Neural progenitor cell (in vitro differentiated cells): ENCODE measurements at regions not wholly inside any gene's neighbourhood (a gene's known extent, or its start where the extent isn't known, plus 50 kb on each side); places are given as distances from the start of the nearest gene placed in this dataset.

Experiments
- DNase-seq: peaks from one replicate; pipeline ENCODE4 v3.0.0-alpha.2; 2016; ENCODE audit warnings: low spot score
- H2AFZ ChIP-seq: fragments of 200-600 bp; sonication (generic); replicated peaks from 2 replicates; pipeline ENCODE4 v1.6.1; 2016; ENCODE audit warnings: antibody characterized with exemption
- H3F3A ChIP-seq: fragments of 200-600 bp; sonication (generic); 2 replicates; pipeline ENCODE4 v1.6.1; 2016; ENCODE audit warnings: antibody characterized with exemption, low read depth
- H3K27ac ChIP-seq: fragments of 200-600 bp; sonication (generic); 2 replicates; pipeline ENCODE4 v1.5.1; 2016; ENCODE audit warnings: mild to moderate bottlenecking
- H3K27me3 ChIP-seq: fragments of 200-600 bp; sonication (generic); 2 replicates; pipeline ENCODE4 v1.6.1; 2016; ENCODE audit warnings: mild to moderate bottlenecking, moderate library complexity
- H3K36me3 ChIP-seq: fragments of 200-600 bp; sonication (generic); 2 replicates; pipeline ENCODE4 v1.5.1; 2016
- H3K4me1 ChIP-seq: fragments of 200-600 bp; sonication (generic); 2 replicates; pipeline ENCODE4 v1.6.1; 2016; ENCODE audit warnings: mixed run types
- H3K4me2 ChIP-seq: fragments of 200-600 bp; sonication (generic); 2 replicates; pipeline ENCODE4 v1.6.1; 2016
- H3K4me3 ChIP-seq: fragments of 200-600 bp; sonication (generic); 2 replicates; pipeline ENCODE4 v1.5.1; 2016
- H3K79me2 ChIP-seq: fragments of 200-600 bp; sonication (generic); 2 replicates; pipeline ENCODE4 v1.6.1; 2016; ENCODE audit warnings: low read depth
- H3K9ac ChIP-seq: fragments of 200-600 bp; sonication (generic); 2 replicates; pipeline ENCODE4 v1.6.1; 2016
- H3K9me3 ChIP-seq: fragments of 200-600 bp; sonication (generic); 2 replicates; pipeline ENCODE4 v1.5.1; 2016; ENCODE audit warnings: low read depth
- H4K20me1 ChIP-seq: fragments of 200-600 bp; sonication (generic); 2 replicates; pipeline ENCODE4 v1.6.1; 2016; ENCODE audit warnings: low read depth
- H3K27ac Mint-ChIP-seq: 3 replicates; pipeline ENCODE4 v1.8.0; 2021; ENCODE audit warnings: mixed read lengths
- H3K27me3 Mint-ChIP-seq: 2 replicates; pipeline ENCODE4 v1.8.0; 2022; ENCODE audit warnings: low read depth, mild to moderate bottlenecking, inconsistent platforms, moderate library complexity, mixed read lengths; ENCODE audit not compliant: insufficient read depth
- H3K36me3 Mint-ChIP-seq: 3 replicates; pipeline ENCODE4 v1.8.0; 2021; ENCODE audit warnings: mixed read lengths
- H3K4me1 Mint-ChIP-seq: 3 replicates; pipeline ENCODE4 v1.8.0; 2021; ENCODE audit warnings: mixed read lengths
- H3K4me3 Mint-ChIP-seq: 3 replicates; pipeline ENCODE4 v1.8.0; 2021; ENCODE audit warnings: mild to moderate bottlenecking, moderate library complexity, mixed read lengths
- H3K9me3 Mint-ChIP-seq: 3 replicates; pipeline ENCODE4 v1.8.0; 2020; ENCODE audit warnings: mixed read lengths
- EZH2 ChIP-seq: fragments of 200-600 bp; sonication (generic); IDR thresholded peaks from 2 replicates; pipeline ENCODE4 v1.6.1; 2017; ENCODE audit warnings: antibody characterized with exemption, mild to moderate bottlenecking, moderate library complexity
- EZH2phosphoT487 ChIP-seq: fragments of 200-600 bp; sonication (generic); IDR thresholded peaks from 2 replicates; pipeline ENCODE4 v1.6.1; 2017; ENCODE audit warnings: antibody characterized with exemption
- TF ChIP-seq, protein P1 (sequence below): fragments of 200-600 bp; sonication (generic); IDR thresholded peaks from 2 replicates; pipeline ENCODE4 v1.5.1; 2017; ENCODE audit warnings: antibody characterized with exemption, mild to moderate bottlenecking

DNA sequence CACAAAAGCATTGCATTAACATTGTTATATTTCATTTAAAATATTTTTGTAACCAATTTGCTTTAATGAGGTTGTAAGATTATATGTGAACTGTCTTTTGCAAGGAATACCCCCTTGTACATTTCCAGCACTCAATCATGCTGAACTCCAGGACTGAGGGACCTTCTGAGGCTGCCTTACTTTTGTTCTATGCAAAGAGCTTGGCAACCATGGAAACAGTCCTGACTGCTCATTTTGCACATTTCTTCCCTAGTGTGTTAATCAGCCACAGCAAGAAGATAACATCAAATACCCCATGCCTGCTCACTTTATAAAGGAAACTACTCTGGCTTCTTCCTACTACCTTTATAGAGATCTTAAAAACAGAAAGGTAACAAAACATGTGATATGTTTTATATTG is 355.6 kb upstream of the IZUMO3 start:
- Histone ChIP-seq H3K27ac (no peak overlapping the region), H3K4me3 (no peak overlapping the region), H3K36me3 (no peaks in the 10 kb centered on the region), H3K27me3 (no peaks in the 10 kb centered on the region), H4K20me1 (no peaks in the 10 kb centered on the region), H3K4me2 (no peak overlapping the region), H3K9ac (no peak overlapping the region), H3K9me3 (no peaks in the 10 kb centered on the region), H3K4me1 (peaks cover 7% of the 10 kb centered on the region), H2AFZ (no peak overlapping the region), H3K79me2 (no peaks in the 10 kb centered on the region), H3F3A (no peaks in the 10 kb centered on the region)
- TF ChIP-seq EZH2 = no peak
- TF ChIP-seq, protein P1, sequence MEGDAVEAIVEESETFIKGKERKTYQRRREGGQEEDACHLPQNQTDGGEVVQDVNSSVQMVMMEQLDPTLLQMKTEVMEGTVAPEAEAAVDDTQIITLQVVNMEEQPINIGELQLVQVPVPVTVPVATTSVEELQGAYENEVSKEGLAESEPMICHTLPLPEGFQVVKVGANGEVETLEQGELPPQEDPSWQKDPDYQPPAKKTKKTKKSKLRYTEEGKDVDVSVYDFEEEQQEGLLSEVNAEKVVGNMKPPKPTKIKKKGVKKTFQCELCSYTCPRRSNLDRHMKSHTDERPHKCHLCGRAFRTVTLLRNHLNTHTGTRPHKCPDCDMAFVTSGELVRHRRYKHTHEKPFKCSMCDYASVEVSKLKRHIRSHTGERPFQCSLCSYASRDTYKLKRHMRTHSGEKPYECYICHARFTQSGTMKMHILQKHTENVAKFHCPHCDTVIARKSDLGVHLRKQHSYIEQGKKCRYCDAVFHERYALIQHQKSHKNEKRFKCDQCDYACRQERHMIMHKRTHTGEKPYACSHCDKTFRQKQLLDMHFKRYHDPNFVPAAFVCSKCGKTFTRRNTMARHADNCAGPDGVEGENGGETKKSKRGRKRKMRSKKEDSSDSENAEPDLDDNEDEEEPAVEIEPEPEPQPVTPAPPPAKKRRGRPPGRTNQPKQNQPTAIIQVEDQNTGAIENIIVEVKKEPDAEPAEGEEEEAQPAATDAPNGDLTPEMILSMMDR = no peak
- TF ChIP-seq EZH2phosphoT487 = no peak
- Mint-ChIP-seq H3K36me3 (no peaks in the 10 kb centered on the region), H3K27ac (no peak overlapping the region), H3K27me3 (peaks cover 2% of the 10 kb centered on the region), H3K4me1 (peaks cover 11% of the 10 kb centered on the region), H3K4me3 (no peak overlapping the region), H3K9me3 (no peaks in the 10 kb centered on the region)
- peak; percentile 67 for DNase-seq

DNA sequence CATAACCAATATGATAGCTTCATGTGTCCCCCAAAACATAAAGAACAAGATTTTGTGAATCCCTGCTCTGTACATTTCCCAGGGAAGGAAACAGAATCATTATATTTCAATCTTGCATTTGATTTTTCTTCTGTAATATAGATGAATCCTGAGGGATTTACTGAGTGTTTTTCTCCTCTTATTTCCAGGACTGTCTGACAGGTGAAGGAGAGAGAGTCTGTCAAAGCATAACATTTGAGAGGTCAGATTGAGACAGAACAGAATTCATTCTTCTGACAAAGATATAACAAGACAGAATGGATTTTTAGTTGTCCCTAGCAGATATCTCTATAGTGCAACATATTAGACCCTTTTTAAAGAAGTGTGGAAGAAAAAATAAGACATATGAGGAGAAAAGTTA is 354.5 kb upstream of the IZUMO3 start:
- Histone ChIP-seq H3K4me3 (no peak overlapping the region), H3K9me3 (no peaks in the 10 kb centered on the region), H3K27me3 (no peaks in the 10 kb centered on the region), H3K4me2 (no peak overlapping the region), H3K79me2 (no peaks in the 10 kb centered on the region), H2AFZ (no peak overlapping the region), H3K27ac (no peak overlapping the region), H3F3A (no peaks in the 10 kb centered on the region), H3K36me3 (no peaks in the 10 kb centered on the region), H3K4me1 (peaks cover 7% of the 10 kb centered on the region), H3K9ac (no peak overlapping the region), H4K20me1 (no peaks in the 10 kb centered on the region)
- no peak for DNase-seq
- Mint-ChIP-seq H3K9me3 (no peaks in the 10 kb centered on the region), H3K27me3 (peaks cover 2% of the 10 kb centered on the region), H3K27ac (no peak overlapping the region), H3K36me3 (no peaks in the 10 kb centered on the region), H3K4me1 (peaks cover 11% of the 10 kb centered on the region), H3K4me3 (no peak overlapping the region)
- TF ChIP-seq, protein P1 = no peak
- no peak for TF ChIP-seq EZH2phosphoT487
- no peak for TF ChIP-seq EZH2

DNA sequence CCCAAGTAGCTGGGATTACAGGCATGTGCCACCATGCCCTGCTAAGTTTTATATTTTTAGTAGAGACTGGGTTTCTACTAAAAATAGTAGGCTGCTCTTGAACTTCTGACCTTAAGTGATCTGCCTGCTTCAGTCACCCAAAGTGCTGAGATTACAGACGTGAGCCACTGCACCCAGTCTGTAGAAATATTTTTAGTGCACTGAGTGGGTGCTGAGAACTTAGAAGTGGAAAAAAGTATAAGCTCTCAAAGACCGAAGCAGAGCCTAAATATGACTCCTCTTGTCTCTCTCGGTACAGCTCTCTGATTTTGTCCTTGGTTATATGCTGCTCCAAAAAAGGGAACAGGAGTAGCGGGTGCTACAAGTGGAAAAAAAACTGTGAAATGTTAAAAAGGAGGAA is 353.8 kb upstream of the IZUMO3 start:
- no peaks in the 10 kb centered on the region for H3K27me3 ChIP-seq
- Mint-ChIP-seq H3K27ac (no peak overlapping the region), H3K4me3 (no peak overlapping the region), H3K4me1 (peaks cover 11% of the 10 kb centered on the region), H3K27me3 (peaks cover 2% of the 10 kb centered on the region), H3K9me3 (no peaks in the 10 kb centered on the region), H3K36me3 (no peaks in the 10 kb centered on the region)
- peaks cover 7% of the 10 kb centered on the region for H3K4me1 ChIP-seq
- no peak overlapping the region for H3K27ac ChIP-seq
- no peak for TF ChIP-seq EZH2
- no peak for TF ChIP-seq EZH2phosphoT487
- TF ChIP-seq, protein P1 = no peak
- no peak for DNase-seq
- no peaks in the 10 kb centered on the region for H3K36me3 ChIP-seq
- no peaks in the 10 kb centered on the region for H3F3A ChIP-seq
- no peaks in the 10 kb centered on the region for H3K9me3 ChIP-seq
- no peak overlapping the region for H3K4me2 ChIP-seq
- H2AFZ ChIP-seq = no peak overlapping the region
- H3K4me3 ChIP-seq = no peak overlapping the region
- H4K20me1 ChIP-seq = no peaks in the 10 kb centered on the region
- no peaks in the 10 kb centered on the region for H3K79me2 ChIP-seq
- no peak overlapping the region for H3K9ac ChIP-seq
